ENCODE measurements at regions not wholly inside any gene's neighbourhood (a gene's known extent, or its start where the extent isn't known, plus 50 kb on each side); places are given as distances from the start of the nearest gene placed in this dataset.

DNA sequence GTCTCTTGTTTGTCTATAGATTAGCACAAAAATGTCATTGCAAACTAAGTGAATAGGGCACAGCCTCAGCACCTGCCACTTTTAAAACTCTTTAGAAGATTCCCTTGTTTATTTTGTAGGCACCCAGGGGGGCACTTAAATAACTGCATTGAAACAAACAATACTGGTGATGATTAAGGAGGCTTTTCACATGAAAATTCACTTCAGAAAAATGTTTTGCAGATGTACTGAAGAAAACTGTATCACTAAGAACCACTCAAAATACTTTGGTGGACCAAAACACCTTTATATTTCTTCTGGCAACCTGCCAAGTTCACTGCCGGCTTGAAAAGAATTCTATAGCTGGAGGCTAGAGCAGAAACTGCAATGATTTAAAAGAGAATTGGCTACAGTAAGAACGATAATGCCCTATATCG, 281.5 kb downstream of the TOX3 start:
- no peak overlapping the region for H3K4me3 ChIP-seq (ENCODE audit: low read depth, low read length)
- no peak for DNase-seq (ENCODE audit: low read depth)
- TF ChIP-seq, protein P1, sequence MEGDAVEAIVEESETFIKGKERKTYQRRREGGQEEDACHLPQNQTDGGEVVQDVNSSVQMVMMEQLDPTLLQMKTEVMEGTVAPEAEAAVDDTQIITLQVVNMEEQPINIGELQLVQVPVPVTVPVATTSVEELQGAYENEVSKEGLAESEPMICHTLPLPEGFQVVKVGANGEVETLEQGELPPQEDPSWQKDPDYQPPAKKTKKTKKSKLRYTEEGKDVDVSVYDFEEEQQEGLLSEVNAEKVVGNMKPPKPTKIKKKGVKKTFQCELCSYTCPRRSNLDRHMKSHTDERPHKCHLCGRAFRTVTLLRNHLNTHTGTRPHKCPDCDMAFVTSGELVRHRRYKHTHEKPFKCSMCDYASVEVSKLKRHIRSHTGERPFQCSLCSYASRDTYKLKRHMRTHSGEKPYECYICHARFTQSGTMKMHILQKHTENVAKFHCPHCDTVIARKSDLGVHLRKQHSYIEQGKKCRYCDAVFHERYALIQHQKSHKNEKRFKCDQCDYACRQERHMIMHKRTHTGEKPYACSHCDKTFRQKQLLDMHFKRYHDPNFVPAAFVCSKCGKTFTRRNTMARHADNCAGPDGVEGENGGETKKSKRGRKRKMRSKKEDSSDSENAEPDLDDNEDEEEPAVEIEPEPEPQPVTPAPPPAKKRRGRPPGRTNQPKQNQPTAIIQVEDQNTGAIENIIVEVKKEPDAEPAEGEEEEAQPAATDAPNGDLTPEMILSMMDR (IDR thresholded peaks at IDR 0.05; ENCODE audit: insufficient read depth, low read length), result no peak

DNA sequence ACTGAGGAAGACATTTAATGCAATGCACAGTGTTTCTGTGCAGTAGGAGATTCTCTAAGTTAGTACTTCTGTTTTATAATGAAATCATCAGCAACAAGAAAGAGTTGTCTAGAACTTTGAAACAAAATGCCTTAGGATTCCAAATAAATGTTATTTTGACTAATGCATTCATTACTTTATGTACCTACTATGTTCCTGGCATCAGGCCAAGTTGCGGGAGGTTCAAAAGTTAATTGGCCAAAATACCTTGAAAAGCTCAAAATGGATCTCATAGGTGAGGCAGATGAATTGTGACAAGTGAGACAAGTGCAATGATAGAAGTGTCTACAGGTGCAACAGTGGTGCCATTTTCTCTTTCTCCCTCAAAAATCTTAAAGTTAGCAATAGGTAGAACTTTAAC, 289.4 kb downstream of the TOX3 start:
- TF ChIP-seq, protein P1 (IDR thresholded peaks at IDR 0.05; ENCODE audit: insufficient read depth, low read length), result no peak
- no peak for DNase-seq (ENCODE audit: low read depth)
- no peak overlapping the region for H3K4me3 ChIP-seq (ENCODE audit: low read depth, low read length)

DNA sequence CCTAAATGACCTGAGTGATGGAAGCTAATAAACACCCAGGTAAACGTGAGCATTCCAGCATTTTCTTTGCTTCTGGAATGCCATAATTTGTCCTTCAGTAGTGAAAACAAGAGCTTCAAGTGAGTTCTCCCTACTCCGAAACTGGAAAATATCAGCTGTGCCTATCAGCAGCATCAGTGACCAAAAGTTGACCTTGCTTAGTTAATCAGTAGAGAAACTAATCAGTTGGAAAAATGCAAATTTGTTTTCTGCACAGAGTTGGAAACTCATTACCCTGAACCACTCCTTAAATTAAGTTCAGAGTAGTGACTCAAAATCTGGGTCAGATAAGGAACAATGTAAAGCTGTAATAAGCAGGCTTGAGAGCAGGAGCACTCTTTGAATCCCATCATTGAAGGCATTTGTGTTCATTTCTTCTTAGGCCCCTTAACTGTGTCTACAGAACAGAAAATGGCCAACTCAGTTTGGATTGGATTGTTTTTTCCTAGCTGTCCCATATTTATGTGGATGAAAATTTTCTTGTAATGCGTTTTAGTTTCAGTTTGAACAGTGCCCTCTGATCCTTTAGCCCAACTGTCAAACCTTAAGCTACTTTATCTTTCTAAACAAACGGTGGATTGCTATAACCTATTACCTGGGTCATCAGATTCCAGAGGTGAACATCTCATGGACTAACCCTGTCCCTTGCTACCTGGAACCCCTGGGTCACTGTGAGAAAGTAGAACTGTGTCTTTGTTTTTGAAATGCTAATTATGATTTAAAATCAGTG, 290.4 kb downstream of the TOX3 start:
- DNase-seq (ENCODE audit: low read depth), result no peak
- H3K4me3 ChIP-seq (ENCODE audit: low read depth, low read length), result no peak overlapping the region
- TF ChIP-seq, protein P1 (IDR thresholded peaks at IDR 0.05; ENCODE audit: insufficient read depth, low read length), result no peak

DNA sequence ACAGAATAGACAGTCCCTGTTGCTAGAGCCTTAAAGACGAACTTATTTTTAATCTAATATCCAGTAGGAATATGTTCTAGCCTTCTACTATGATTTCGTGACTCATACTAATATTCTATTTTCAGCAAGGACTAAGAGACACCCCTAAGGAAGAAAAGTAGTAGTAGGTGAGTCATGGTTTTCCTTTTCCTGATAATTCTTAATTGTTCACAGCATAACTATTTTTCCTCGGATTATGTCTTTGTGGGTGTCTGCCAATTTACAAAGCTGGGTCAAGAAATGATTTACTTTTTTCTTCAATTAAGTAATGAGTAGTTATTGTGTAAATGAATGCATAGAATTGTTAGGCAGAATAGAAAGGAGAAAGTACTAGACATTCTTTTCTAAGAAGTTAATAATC, 292.2 kb downstream of the TOX3 start:
- H3K4me3 ChIP-seq (ENCODE audit: low read depth, low read length), result no peak overlapping the region
- TF ChIP-seq, protein P1 (IDR thresholded peaks at IDR 0.05; ENCODE audit: insufficient read depth, low read length), result no peak
- no peak for DNase-seq (ENCODE audit: low read depth)

DNA sequence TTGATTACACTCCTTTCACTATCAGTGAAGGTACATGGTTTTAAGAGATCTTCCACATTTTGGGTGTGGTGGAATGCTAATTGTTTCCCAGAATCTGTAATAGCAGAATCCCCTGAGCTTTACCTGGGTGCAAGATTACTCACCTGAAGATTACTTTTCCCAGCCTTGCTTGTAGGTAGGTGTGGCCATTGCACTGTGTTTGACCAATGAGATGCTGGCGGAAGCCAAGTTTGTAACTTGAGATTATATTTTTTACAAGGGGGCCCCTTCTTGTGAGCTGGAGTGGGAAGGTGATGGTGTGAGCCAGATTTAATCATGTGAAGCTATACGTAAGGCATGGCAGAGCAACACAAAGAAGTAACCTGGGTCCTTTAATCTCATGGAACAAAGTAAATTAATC, 294.3 kb downstream of the TOX3 start:
- TF ChIP-seq, protein P1 (IDR thresholded peaks at IDR 0.05; ENCODE audit: insufficient read depth, low read length), result no peak
- no peak overlapping the region for H3K4me3 ChIP-seq (ENCODE audit: low read depth, low read length)
- DNase-seq (ENCODE audit: low read depth), result no peak

DNA sequence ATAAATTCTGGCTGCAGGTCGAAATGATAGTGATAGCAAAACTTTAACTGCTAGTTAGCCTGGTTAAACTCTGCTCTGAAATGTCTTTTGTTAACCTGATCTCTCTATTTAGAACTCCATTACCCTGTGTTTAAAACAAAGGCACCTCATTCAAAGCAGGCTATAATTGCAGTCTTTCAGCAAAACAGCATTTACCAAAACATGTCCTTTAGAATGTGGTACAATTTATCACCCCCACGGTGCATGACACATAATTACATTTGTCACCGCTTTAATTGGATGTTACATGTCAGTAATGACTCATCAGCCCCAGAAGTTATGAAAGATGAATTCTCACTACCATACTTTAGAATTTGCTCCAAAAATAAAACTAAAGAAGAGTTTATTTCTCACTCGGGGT, 295.4 kb downstream of the TOX3 start:
- DNase-seq (ENCODE audit: low read depth), result no peak
- H3K4me3 ChIP-seq (ENCODE audit: low read depth, low read length), result no peak overlapping the region
- TF ChIP-seq, protein P1 (IDR thresholded peaks at IDR 0.05; ENCODE audit: insufficient read depth, low read length), result no peak

DNA sequence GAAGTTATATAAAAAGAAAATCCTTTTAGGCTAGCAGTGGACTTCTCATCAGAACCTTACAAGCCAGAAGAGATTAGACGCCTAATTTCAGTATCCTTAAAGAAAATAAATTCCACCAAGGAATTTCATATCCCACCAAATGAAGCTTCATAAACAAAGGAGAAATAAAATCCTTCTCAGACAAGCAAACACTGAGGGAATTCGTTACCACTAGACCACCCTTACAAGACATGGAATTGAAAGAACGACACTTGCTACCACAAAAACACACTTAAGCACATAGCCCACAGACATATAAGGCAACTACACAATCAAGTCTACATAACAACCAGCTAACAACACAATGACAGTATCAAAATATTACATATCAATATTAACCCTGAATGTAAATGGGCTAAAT, 299.2 kb downstream of the TOX3 start:
- no peak for DNase-seq (ENCODE audit: low read depth)
- TF ChIP-seq, protein P1 (IDR thresholded peaks at IDR 0.05; ENCODE audit: insufficient read depth, low read length), result no peak
- no peak overlapping the region for H3K4me3 ChIP-seq (ENCODE audit: low read depth, low read length)

All from fibroblast of the aortic adventitia (primary cell).